ENCODE measurements at regions not wholly inside any gene's neighbourhood (a gene's known extent, or its start where the extent isn't known, plus 50 kb on each side); places are given as distances from the start of the nearest gene placed in this dataset.

DNA sequence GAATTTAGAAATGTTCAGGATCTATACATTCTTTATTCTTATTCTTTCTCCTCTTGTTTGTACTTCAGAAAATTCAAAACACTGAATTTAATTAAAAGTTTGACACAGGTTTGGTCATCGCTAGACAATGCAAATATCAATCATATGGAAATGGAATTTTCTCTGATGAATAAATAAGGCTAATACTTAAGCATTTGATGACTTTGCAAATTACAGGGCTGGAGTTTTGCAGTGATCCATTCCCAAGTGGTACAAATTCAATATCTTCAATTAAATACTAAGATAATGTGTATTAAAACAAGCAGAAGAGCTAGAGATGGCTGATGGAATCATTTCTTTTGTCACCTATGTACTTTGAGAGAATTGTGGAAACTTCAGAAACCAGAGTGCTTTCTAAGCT is 439.6 kb downstream of the DYNC2H1 start:
- TF ChIP-seq, protein P1, sequence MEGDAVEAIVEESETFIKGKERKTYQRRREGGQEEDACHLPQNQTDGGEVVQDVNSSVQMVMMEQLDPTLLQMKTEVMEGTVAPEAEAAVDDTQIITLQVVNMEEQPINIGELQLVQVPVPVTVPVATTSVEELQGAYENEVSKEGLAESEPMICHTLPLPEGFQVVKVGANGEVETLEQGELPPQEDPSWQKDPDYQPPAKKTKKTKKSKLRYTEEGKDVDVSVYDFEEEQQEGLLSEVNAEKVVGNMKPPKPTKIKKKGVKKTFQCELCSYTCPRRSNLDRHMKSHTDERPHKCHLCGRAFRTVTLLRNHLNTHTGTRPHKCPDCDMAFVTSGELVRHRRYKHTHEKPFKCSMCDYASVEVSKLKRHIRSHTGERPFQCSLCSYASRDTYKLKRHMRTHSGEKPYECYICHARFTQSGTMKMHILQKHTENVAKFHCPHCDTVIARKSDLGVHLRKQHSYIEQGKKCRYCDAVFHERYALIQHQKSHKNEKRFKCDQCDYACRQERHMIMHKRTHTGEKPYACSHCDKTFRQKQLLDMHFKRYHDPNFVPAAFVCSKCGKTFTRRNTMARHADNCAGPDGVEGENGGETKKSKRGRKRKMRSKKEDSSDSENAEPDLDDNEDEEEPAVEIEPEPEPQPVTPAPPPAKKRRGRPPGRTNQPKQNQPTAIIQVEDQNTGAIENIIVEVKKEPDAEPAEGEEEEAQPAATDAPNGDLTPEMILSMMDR (conservative IDR thresholded peaks at IDR 0.05; ENCODE audit: low read length), result no peak
- no peak for TF ChIP-seq EZH2phosphoT487 (IDR thresholded peaks at IDR 0.05; ENCODE audit: borderline replicate concordance, low read depth, low read length)

Measured in OCI-LY7 (cell line).